ENCODE measurements at regions not wholly inside any gene's neighbourhood (a gene's known extent, or its start where the extent isn't known, plus 50 kb on each side); places are given as distances from the start of the nearest gene placed in this dataset.
A peak's percentile ranks its signal among the peaks of the same experiment; 100 is the strongest.

- Histone ChIP-seq H3K27ac (ENCODE audit: low read depth, low read length) (no peak overlapping the region), H3K4me1 (ENCODE audit: control insufficient read depth in 2 of 2, insufficient read depth in 2 of 2, low read length in 2 of 2) (peaks cover 0 to 3% of the 10 kb centered on the region in 2 donors), H3K36me3 (ENCODE audit: control insufficient read depth in 2 of 3, insufficient read depth in 3 of 3, low read length in 3 of 3) (no peaks in the 10 kb centered on the region), H3K27me3 (ENCODE audit: control insufficient read depth in 2 of 2, insufficient read depth in 2 of 2, low read length in 2 of 2) (no peaks in the 10 kb centered on the region), H3K4me3 (ENCODE audit: low read length) (no peak overlapping the region), H3K9me3 (ENCODE audit: control insufficient read depth in 2 of 3, low read length in 3 of 3) (no peaks in the 10 kb centered on the region)
- ChIA-PET CTCF (no interaction called here), POLR2A (no interaction called here)
- intact Hi-C loops (cut with micrococcal nuclease): no loop called here
- Mint-ChIP-seq H3K9me3 (peaks cover 3 to 27% (median 12%) of the 10 kb centered on the region in 11 donors), H3K36me3 (peaks cover 0 to 15% (median 7%) of the 10 kb centered on the region in 5 donors), H3K4me1 (peaks cover 6 to 15% (median 7%) of the 10 kb centered on the region in 7 donors), H3K27me3 (peaks cover 0 to 15% (median 0%) of the 10 kb centered on the region in 5 donors), H3K27ac (no peak overlapping the region), H3K4me3 (no peak overlapping the region)
- no peak for ATAC-seq
- DNase-seq: no peak
Observed at GRCh38 chr4:4764558-4764905, 94.9 kb upstream of the MSX1 start.

- Mint-ChIP-seq H3K27me3 (peaks cover 0 to 15% (median 0%) of the 10 kb centered on the region in 5 donors), H3K27ac (no peak overlapping the region), H3K36me3 (peaks cover 0 to 15% (median 7%) of the 10 kb centered on the region in 5 donors), H3K4me3 (peak overlapping the region in 2 of 10 donors; percentile 5 to 31), H3K9me3 (peaks cover 3 to 27% (median 12%) of the 10 kb centered on the region in 11 donors), H3K4me1 (peaks cover 6 to 15% (median 7%) of the 10 kb centered on the region in 7 donors)
- intact Hi-C loops (cut with micrococcal nuclease): no loop called here
- DNase-seq (no peak), ATAC-seq (peak; percentile 26)
- Histone ChIP-seq H3K27ac (ENCODE audit: low read depth, low read length) (no peak overlapping the region), H3K27me3 (ENCODE audit: control insufficient read depth in 2 of 2, insufficient read depth in 2 of 2, low read length in 2 of 2) (no peaks in the 10 kb centered on the region), H3K4me3 (ENCODE audit: low read length) (no peak overlapping the region), H3K9me3 (ENCODE audit: control insufficient read depth in 2 of 3, low read length in 3 of 3) (no peaks in the 10 kb centered on the region), H3K36me3 (ENCODE audit: control insufficient read depth in 2 of 3, insufficient read depth in 3 of 3, low read length in 3 of 3) (no peaks in the 10 kb centered on the region), H3K4me1 (ENCODE audit: control insufficient read depth in 2 of 2, insufficient read depth in 2 of 2, low read length in 2 of 2) (peaks cover 0 to 3% of the 10 kb centered on the region in 2 donors)
- CTCF ChIA-PET: no interaction called here
- POLR2A ChIA-PET: no interaction called here
Observed at GRCh38 chr4:4763822-4764557, 95.5 kb upstream of the MSX1 start.

DNA sequence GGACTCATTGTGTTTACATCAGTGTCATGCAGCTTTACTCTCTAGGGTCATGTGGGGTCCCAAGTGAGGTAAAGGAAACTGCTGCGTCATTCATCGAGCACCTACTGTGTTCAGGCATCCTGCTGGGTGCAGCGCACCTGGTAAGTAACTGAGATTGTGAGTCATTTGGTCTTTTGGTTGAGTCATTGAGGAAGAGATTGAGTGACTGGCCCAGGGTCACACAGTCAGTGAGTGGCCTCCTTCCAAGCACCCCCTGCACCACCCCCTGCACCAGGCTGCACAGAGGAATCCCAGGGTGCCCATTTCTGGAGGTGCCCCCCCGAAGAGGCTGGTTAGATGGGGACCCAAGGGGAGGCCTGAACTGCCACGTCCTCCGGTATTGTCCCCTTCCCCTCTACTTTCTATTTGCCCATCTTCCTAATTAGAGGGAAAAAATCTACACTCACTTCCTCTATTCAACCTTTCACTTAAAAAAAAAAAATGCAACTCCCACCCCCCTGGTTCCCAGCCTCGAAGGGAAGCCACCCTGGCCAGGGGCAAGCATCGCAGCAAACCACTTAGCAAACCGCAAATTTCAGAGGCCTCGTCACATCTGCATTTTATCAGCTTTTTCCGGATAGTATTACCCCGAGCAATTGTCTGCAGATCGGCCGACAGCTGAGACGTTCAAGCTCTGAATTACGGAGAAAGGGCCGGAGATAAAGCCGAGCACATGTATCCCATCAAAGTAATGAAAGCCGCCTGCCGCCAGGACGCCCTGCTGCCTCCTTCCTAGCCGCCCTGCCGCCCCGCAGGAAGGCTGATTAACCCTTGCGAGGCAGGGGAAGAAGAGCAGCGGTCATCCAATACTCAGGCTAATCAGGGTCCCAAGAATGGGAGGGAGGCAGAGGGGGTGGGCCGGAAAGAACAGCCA, 96.3 kb upstream of the MSX1 start:
- Mint-ChIP-seq H3K27ac (no peak overlapping the region), H3K27me3 (peaks cover 0 to 15% (median 0%) of the 10 kb centered on the region in 5 donors), H3K4me1 (peaks cover 6 to 15% (median 7%) of the 10 kb centered on the region in 7 donors), H3K4me3 (peak overlapping the region in 5 of 10 donors; percentile 9 to 55 (median 25)), H3K36me3 (peaks cover 0 to 18% (median 7%) of the 10 kb centered on the region in 5 donors), H3K9me3 (peaks cover 3 to 27% (median 10%) of the 10 kb centered on the region in 11 donors)
- Histone ChIP-seq H3K4me1 (ENCODE audit: control insufficient read depth in 2 of 2, insufficient read depth in 2 of 2, low read length in 2 of 2) (peaks cover 0 to 3% of the 10 kb centered on the region in 2 donors), H3K9me3 (ENCODE audit: control insufficient read depth in 2 of 3, low read length in 3 of 3) (no peaks in the 10 kb centered on the region), H3K36me3 (ENCODE audit: control insufficient read depth in 2 of 3, insufficient read depth in 3 of 3, low read length in 3 of 3) (no peaks in the 10 kb centered on the region), H3K27me3 (ENCODE audit: control insufficient read depth in 2 of 2, insufficient read depth in 2 of 2, low read length in 2 of 2) (no peaks in the 10 kb centered on the region), H3K27ac (ENCODE audit: low read depth, low read length) (no peak overlapping the region), H3K4me3 (ENCODE audit: low read length) (no peak overlapping the region)
- no peak for DNase-seq
- ChIA-PET POLR2A (no interaction called here), CTCF (no interaction called here)
- peak; percentile 22 for ATAC-seq
- intact Hi-C loops (cut with micrococcal nuclease): no loop called here

DNA sequence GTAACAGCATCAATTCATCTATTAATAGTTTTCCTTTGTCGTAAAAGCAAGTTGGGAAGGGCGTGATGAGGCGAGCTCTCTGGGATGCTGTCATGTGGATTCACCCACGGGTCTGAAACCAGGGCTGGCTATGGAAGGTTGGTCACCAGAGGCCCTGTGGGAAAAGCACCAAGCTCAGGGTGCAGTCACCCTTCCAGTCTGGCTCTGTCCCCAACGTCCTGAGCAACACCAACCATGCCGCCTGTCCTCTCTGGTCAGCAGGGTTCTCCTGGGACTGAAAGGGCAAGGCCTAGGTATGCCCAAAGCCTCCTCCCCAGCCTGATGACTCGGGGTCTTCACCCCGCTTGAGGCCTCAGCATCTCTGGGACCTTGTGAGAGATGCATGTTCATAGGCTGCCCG, 97.2 kb upstream of the MSX1 start:
- H3K27ac ChIP-seq (ENCODE audit: low read depth, low read length): no peak overlapping the region
- H3K27me3 Mint-ChIP-seq: peaks cover 0 to 15% (median 0%) of the 10 kb centered on the region in 5 donors
- peaks cover 0 to 15% (median 6%) of the 10 kb centered on the region in 5 donors for H3K36me3 Mint-ChIP-seq
- H3K4me1 Mint-ChIP-seq: peaks cover 6 to 15% (median 7%) of the 10 kb centered on the region in 7 donors
- no peak overlapping the region for H3K4me3 Mint-ChIP-seq
- H3K4me1 ChIP-seq (ENCODE audit: control insufficient read depth in 2 of 2, insufficient read depth in 2 of 2, low read length in 2 of 2): peaks cover 0 to 3% of the 10 kb centered on the region in 2 donors
- no peak overlapping the region for H3K4me3 ChIP-seq (ENCODE audit: low read length)
- peaks cover under 1 to 24% (median 7%) of the 10 kb centered on the region in 11 donors for H3K9me3 Mint-ChIP-seq
- no peak overlapping the region for H3K27ac Mint-ChIP-seq
- CTCF ChIA-PET: no interaction called here
- intact Hi-C loops (cut with micrococcal nuclease): no loop called here
- H3K9me3 ChIP-seq (ENCODE audit: control insufficient read depth in 2 of 3, low read length in 3 of 3): no peaks in the 10 kb centered on the region
- H3K36me3 ChIP-seq (ENCODE audit: control insufficient read depth in 2 of 3, insufficient read depth in 3 of 3, low read length in 3 of 3): no peaks in the 10 kb centered on the region
- no peak for DNase-seq
- no peak for ATAC-seq
- POLR2A ChIA-PET: no interaction called here
- H3K27me3 ChIP-seq (ENCODE audit: control insufficient read depth in 2 of 2, insufficient read depth in 2 of 2, low read length in 2 of 2): no peaks in the 10 kb centered on the region

DNA sequence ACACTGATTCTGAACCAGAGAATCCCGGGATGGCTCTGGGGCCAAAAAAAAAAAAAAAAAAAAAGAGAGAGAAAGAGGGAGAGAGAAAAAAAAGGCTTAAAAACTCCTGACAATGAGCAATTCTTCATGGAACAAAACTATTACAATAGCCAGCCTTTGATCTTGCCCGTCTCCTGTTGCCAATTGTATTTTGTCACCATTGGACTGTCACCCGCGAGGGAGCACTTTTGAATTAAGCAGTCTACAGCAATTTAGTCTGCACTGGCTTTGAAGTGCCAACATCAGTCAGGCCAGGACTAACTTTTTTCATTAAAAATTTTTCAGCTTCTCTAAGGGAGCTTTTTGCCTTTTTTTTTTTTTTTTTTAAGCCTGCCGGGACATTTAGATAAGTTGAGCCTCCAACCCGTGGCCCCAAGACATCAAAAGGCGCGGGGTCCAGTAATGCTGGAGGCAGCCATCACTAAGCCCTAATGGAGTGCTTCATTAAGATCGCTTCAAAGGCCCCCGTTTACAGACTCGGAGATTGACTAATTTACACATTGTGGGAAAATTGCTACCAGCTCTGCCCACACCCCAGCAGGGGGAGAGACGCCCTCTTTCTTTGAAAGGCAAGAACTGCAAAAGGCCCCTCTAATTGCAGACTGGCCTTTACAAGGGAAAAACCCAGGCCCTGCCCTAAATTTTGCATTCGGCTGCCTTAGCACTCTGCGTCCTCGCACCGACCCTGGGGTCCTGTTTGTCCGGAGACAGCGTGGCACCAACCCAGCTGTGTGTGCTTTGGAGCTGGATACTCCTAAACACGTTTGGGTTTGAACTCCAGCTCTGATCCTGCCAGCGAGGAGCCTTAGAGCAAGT, 98.1 kb upstream of the MSX1 start:
- CTCF ChIA-PET: no interaction called here
- intact Hi-C loops (cut with micrococcal nuclease): no loop called here

DNA sequence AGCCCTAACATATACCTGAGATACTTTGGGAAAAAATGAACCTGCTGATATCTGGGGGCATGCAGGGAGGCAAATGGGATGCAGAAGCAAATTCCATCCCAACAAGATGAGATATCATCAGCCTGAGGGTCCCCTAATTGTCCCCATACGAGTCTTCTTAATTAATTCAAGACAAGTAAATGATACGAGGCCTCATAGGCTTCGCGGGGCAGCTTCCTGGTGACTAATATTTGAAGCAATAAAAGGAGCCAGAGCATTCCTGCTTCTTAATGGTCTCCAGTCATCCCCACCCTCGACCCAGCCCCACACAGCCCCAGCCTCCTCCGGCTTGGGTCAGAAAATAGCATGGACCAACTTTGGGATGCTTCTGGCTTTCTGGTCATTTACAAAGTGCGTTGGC, 99.6 kb upstream of the MSX1 start:
- Histone ChIP-seq H3K27me3 (ENCODE audit: control insufficient read depth in 2 of 2, insufficient read depth in 2 of 2, low read length in 2 of 2) (no peaks in the 10 kb centered on the region), H3K4me3 (ENCODE audit: low read length) (no peak overlapping the region), H3K4me1 (ENCODE audit: control insufficient read depth in 2 of 2, insufficient read depth in 2 of 2, low read length in 2 of 2) (peaks cover 0 to 3% of the 10 kb centered on the region in 2 donors), H3K36me3 (ENCODE audit: control insufficient read depth in 2 of 3, insufficient read depth in 3 of 3, low read length in 3 of 3) (no peaks in the 10 kb centered on the region), H3K9me3 (ENCODE audit: control insufficient read depth in 2 of 3, low read length in 3 of 3) (no peaks in the 10 kb centered on the region), H3K27ac (ENCODE audit: low read depth, low read length) (no peak overlapping the region)
- CTCF ChIA-PET: no interaction called here
- H3K4me1 Mint-ChIP-seq: peaks cover 6 to 15% (median 7%) of the 10 kb centered on the region in 7 donors
- intact Hi-C loops (cut with micrococcal nuclease): no loop called here
- DNase-seq: no peak
- ATAC-seq: no peak
- H3K27me3 Mint-ChIP-seq: peaks cover 0 to 15% (median 2%) of the 10 kb centered on the region in 5 donors
- POLR2A ChIA-PET: no interaction called here
- H3K9me3 Mint-ChIP-seq: peaks cover 0 to 11% (median 5%) of the 10 kb centered on the region in 11 donors
- no peak overlapping the region for H3K4me3 Mint-ChIP-seq
- H3K36me3 Mint-ChIP-seq: peaks cover 0 to 14% (median 6%) of the 10 kb centered on the region in 5 donors
- H3K27ac Mint-ChIP-seq: no peak overlapping the region

More for the DNA sequence above, 98.1 kb upstream of the MSX1 start:
- DNase-seq (no peak), ATAC-seq (no peak)
- peaks cover 0 to 3% of the 10 kb centered on the region in 2 donors for H3K4me1 ChIP-seq (ENCODE audit: control insufficient read depth in 2 of 2, insufficient read depth in 2 of 2, low read length in 2 of 2)
- POLR2A ChIA-PET: no interaction called here
- no peaks in the 10 kb centered on the region for H3K9me3 ChIP-seq (ENCODE audit: control insufficient read depth in 2 of 3, low read length in 3 of 3)
- Mint-ChIP-seq H3K36me3 (peaks cover 0 to 14% (median 6%) of the 10 kb centered on the region in 5 donors), H3K27me3 (peaks cover 0 to 15% (median 0%) of the 10 kb centered on the region in 5 donors), H3K4me1 (peaks cover 6 to 15% (median 7%) of the 10 kb centered on the region in 7 donors), H3K27ac (no peak overlapping the region), H3K9me3 (peaks cover 0 to 20% (median 7%) of the 10 kb centered on the region in 11 donors), H3K4me3 (no peak overlapping the region)
- no peak overlapping the region for H3K4me3 ChIP-seq (ENCODE audit: low read length)
- H3K27me3 ChIP-seq (ENCODE audit: control insufficient read depth in 2 of 2, insufficient read depth in 2 of 2, low read length in 2 of 2): no peaks in the 10 kb centered on the region
- H3K27ac ChIP-seq (ENCODE audit: low read depth, low read length): no peak overlapping the region
- H3K36me3 ChIP-seq (ENCODE audit: control insufficient read depth in 2 of 3, insufficient read depth in 3 of 3, low read length in 3 of 3): no peaks in the 10 kb centered on the region

All from naive thymus-derived CD4-positive, alpha-beta T cell (primary cell).